Psoas muscle (tissue), 7 donors: ENCODE measurements at regions not wholly inside any gene's neighbourhood (a gene's known extent, or its start where the extent isn't known, plus 50 kb on each side); places are given as distances from the start of the nearest gene placed in this dataset.

ENCODE experiments used
- ATAC-seq, 4 donors: fragments of 200-7000 bp; cut with Tn5 transposase; one replicate each; pipeline ENCODE4 v1.9.1; 2020; ENCODE audit warnings: moderate library complexity in 3 of 4, mild to moderate bottlenecking in 2 of 4
- DNase-seq, 2 donors: peaks; one replicate each; pipeline ENCODE4 v3.0.0-alpha.2; 2020
- H3K27ac ChIP-seq: fragments of 200-600 bp; one replicate; pipeline ENCODE4 v1.8.0; 2022
- H3K27me3 ChIP-seq, 3 donors: fragments of 200-600 bp in 1 of 3; one replicate each; pipeline versions ENCODE4 v1.6.1 to v1.8.0; 2013 to 2022; ENCODE audit warnings: low read length in 2 of 3, mild to moderate bottlenecking in 2 of 3, moderate library complexity in 1 of 3; ENCODE audit not compliant: insufficient read depth in 3 of 3
- H3K36me3 ChIP-seq, 2 donors: fragments of 200-600 bp in 1 of 2; one replicate each; pipeline versions ENCODE4 v1.6.1 to v1.8.0; 2013 to 2022; ENCODE audit warnings: low read depth in 1 of 2, mild to moderate bottlenecking in 1 of 2, moderate library complexity in 1 of 2; ENCODE audit not compliant: insufficient read depth in 1 of 2
- H3K4me1 ChIP-seq: fragments of 200-600 bp; one replicate; pipeline ENCODE4 v1.8.0; 2022
- H3K4me3 ChIP-seq: fragments of 200-600 bp; one replicate; pipeline ENCODE4 v1.8.0; 2022; ENCODE audit warnings: mild to moderate bottlenecking
- H3K9me3 ChIP-seq: fragments of 200-600 bp; one replicate; pipeline ENCODE4 v1.8.0; 2022
- WGBS, 3 donors: extraction: QIAGEN DNeasy Blood & Tissue Kit; methylation state at CpG; one replicate each; pipeline versions ENCODE4 v1.1.6 to v1.1.7; 2013; 5-methylcytosine and 5-hydroxymethylcytosine counted together
- intact Hi-C, 2 donors: fragments of 100-400 bp; cut with DNase I; formaldehyde crosslinking; loops; one replicate each; pipeline versions ENCODE4 v1.11.0 to v1.14.2; 2022
- TF ChIP-seq, protein P1 (sequence below): fragments of 200-600 bp; IDR thresholded peaks from one replicate; pipeline ENCODE4 v1.8.0; 2022; ENCODE audit warnings: antibody characterized with exemption
- donor health status: healthy with polysubstance abuse.
- donor health status: DM: no; HTN: no; CAD: no; lungs with moderate emphysema.
- donor health status: Bipolar disorder and iron deficiency.
- donor health status: healthy.
- donor health status: DM: yes; HTN: yes; CAD: no.
- donor health status: DM: no; HTN: no; CAD: no.
- donor health status: DM: yes; HTN: yes; CAD: no.

DNA sequence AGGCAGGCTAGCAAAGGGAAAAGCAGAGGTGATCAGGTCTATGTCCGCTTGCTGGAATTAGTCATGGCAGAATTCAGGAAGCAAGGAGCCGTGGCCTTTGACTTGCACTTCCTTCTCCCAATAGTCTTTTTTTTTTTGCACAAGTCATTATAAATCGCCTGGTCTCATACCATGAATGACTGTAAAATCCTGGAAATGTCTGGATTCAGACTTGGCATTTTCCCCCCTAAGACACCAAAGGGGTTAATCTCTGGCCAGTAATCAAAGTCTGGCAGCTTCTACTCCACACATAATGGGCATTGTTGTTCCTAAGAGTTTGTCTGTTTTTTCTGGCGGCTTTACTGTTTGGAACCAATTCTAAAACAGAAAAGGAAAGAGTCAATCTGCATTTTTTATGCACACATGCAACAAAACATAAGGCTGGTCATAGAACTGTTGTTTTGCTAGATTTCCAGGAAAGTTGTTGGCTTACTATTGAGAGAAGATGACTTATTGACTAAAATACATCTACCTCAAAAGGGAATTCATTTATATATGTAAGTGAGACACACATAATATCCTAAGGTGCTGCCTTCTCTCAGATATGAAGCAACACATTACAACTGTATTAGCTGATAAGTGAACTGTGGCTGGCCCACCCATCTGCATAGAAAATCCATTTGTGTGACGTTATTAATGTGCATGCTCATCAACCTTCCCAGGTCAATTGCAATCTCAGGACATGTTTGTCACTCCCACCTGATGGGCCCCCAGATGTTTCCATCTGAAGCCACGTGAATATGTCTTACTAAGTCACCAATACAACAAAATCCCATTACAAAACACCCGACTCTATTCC, 157.3 kb downstream of the BTG1 start:
- WGBS, 3 donors = 39 to 42% (median 41%) methylated on average over 7 of the region's 7 CpGs
- intact Hi-C loops = no loop called here
- H3K27ac ChIP-seq = no peak overlapping the region
- no peaks in the 10 kb centered on the region for H3K9me3 ChIP-seq
- TF ChIP-seq, protein P1, sequence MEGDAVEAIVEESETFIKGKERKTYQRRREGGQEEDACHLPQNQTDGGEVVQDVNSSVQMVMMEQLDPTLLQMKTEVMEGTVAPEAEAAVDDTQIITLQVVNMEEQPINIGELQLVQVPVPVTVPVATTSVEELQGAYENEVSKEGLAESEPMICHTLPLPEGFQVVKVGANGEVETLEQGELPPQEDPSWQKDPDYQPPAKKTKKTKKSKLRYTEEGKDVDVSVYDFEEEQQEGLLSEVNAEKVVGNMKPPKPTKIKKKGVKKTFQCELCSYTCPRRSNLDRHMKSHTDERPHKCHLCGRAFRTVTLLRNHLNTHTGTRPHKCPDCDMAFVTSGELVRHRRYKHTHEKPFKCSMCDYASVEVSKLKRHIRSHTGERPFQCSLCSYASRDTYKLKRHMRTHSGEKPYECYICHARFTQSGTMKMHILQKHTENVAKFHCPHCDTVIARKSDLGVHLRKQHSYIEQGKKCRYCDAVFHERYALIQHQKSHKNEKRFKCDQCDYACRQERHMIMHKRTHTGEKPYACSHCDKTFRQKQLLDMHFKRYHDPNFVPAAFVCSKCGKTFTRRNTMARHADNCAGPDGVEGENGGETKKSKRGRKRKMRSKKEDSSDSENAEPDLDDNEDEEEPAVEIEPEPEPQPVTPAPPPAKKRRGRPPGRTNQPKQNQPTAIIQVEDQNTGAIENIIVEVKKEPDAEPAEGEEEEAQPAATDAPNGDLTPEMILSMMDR = no peak
- H3K36me3 ChIP-seq = no peaks in the 10 kb centered on the region
- ATAC-seq (peak in 1 of 4 donors; percentile 24), DNase-seq (no peak)
- H3K4me1 ChIP-seq = no peaks in the 10 kb centered on the region
- no peaks in the 10 kb centered on the region for H3K27me3 ChIP-seq
- H3K4me3 ChIP-seq = no peak overlapping the region

DNA sequence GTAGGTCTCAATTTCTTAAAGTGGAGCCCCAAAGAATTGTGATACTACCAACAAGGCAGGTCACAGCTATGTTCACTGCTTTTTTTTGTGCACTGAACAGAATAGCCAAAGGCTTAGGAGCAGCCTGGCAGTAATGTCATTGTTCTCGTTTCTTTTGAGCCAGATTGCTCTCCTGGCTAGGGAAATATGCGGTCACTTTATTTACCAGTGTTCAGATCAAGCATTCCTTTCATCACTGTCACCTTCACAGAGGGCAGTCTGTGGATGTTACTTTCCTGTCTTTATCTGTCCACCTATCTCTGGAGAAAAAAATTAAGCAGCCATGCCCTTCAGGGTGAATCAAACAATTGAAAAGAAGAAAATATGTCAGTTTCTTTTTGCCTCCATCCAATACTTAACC, 159.6 kb downstream of the BTG1 start:
- Histone ChIP-seq H3K9me3 (no peaks in the 10 kb centered on the region), H3K4me1 (no peaks in the 10 kb centered on the region), H3K27ac (no peak overlapping the region), H3K27me3 (no peaks in the 10 kb centered on the region), H3K36me3 (no peaks in the 10 kb centered on the region), H3K4me3 (no peak overlapping the region)
- 27 to 44% (median 34%) methylated on average over 2 of the region's 2 CpGs for WGBS, 3 donors
- TF ChIP-seq, protein P1 = no peak
- DNase-seq (no peak), ATAC-seq (no peak)
- intact Hi-C loops = no loop called here

DNA sequence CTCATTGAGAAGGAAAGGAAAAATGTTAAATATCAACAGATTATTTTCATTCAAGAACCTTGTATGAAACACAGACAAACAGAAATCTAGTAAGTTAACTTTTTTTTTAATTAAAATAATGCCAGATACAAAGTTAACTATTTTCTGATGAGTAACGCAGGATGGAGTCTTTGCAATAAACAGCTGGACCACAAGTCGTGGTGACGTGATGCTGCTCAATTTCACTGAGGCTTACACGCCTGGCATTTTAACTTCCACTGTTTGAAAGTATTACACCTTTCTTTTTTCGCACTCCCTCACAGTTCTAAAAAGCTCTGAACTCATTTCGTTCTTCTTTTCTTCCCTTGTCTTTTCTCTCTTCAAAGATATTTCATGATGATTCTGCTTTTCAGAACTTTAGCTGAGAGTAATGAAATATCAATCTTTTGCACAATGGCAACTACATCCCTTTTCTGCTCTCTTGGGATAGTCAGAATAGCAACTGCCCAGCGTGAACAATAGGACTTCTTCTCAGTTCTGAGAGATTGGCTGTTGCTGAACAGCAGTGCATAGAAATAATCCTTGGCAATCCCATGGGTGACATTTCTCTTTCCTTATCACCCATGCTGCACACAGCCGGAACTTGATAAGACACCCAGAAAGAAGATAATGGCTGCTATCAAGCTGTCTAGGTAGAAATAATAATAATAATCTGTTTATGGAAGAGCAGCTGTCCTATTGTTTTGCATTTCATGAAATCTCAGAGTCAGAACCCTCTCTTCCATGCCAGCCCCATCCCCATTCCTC, 160.5 kb downstream of the BTG1 start:
- H3K36me3 ChIP-seq = no peaks in the 10 kb centered on the region
- TF ChIP-seq, protein P1 = no peak
- H3K4me1 ChIP-seq = no peaks in the 10 kb centered on the region
- intact Hi-C loops = no loop called here
- WGBS, 3 donors = 29 to 32% (median 31%) methylated on average over 8 of the region's 8 CpGs
- no peak overlapping the region for H3K27ac ChIP-seq
- no peak overlapping the region for H3K4me3 ChIP-seq
- H3K27me3 ChIP-seq = no peaks in the 10 kb centered on the region
- no peaks in the 10 kb centered on the region for H3K9me3 ChIP-seq
- ATAC-seq (no peak), DNase-seq (no peak)

DNA sequence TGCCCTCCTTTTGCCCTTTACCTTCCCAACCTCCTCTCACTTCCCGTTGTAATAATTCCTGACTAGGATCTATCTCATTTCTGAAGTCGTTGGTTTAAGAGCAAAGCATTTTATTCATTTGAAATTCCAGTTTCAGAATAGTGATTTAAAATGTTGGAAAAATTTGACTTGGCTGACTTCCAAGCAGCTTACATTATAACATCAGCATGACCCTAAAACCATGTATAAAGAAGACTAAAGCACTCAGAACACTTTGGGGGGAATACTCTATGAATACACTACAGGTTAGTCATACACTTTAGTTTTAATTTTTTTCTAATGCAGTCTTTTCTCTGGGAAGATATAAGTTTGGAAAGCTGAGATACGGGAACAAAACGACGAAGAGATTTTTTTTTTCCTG, 161.1 kb downstream of the BTG1 start:
- no peak for DNase-seq
- no peaks in the 10 kb centered on the region for H3K36me3 ChIP-seq
- H3K27ac ChIP-seq = no peak overlapping the region
- no peak for ATAC-seq
- WGBS, 3 donors = 30 to 39% (median 37%) methylated on average over 5 of the region's 5 CpGs
- no peak overlapping the region for H3K4me3 ChIP-seq
- no peaks in the 10 kb centered on the region for H3K9me3 ChIP-seq
- intact Hi-C loops = no loop called here
- H3K27me3 ChIP-seq = no peaks in the 10 kb centered on the region
- no peaks in the 10 kb centered on the region for H3K4me1 ChIP-seq
- TF ChIP-seq, protein P1 = no peak
